Astrocyte of the spinal cord (primary cell): ENCODE measurements at regions not wholly inside any gene's neighbourhood (a gene's known extent, or its start where the extent isn't known, plus 50 kb on each side); places are given as distances from the start of the nearest gene placed in this dataset.

Source experiments
- DNase-seq: peaks from one replicate; pipeline ENCODE4 v3.0.0; 2011; ENCODE audit warnings: low read depth, low spot score
- H3K4me3 ChIP-seq: 2 replicates; pipeline ENCODE4 v1.5.1; 2011; ENCODE audit warnings: low read depth, mild to moderate bottlenecking, low read length, moderate library complexity
- in situ Hi-C: cut with HindIII; loops from 2 replicates; pipeline ENCODE4 v1.10.0; 2017; ENCODE audit warnings: low sequenced_read_pairs
- TF ChIP-seq, protein P1 (sequence below): IDR thresholded peaks from 2 replicates; pipeline ENCODE4 v1.5.1; 2012; ENCODE audit warnings: low read depth, mild to moderate bottlenecking, low read length, inconsistent platforms

- no peak overlapping the region for H3K4me3 ChIP-seq
- no peak for DNase-seq
- TF ChIP-seq, protein P1, sequence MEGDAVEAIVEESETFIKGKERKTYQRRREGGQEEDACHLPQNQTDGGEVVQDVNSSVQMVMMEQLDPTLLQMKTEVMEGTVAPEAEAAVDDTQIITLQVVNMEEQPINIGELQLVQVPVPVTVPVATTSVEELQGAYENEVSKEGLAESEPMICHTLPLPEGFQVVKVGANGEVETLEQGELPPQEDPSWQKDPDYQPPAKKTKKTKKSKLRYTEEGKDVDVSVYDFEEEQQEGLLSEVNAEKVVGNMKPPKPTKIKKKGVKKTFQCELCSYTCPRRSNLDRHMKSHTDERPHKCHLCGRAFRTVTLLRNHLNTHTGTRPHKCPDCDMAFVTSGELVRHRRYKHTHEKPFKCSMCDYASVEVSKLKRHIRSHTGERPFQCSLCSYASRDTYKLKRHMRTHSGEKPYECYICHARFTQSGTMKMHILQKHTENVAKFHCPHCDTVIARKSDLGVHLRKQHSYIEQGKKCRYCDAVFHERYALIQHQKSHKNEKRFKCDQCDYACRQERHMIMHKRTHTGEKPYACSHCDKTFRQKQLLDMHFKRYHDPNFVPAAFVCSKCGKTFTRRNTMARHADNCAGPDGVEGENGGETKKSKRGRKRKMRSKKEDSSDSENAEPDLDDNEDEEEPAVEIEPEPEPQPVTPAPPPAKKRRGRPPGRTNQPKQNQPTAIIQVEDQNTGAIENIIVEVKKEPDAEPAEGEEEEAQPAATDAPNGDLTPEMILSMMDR = no peak
- in situ Hi-C loops = no loop called here
These were observed 71.1 kb upstream of the VCX start for GRCh38 chrX:7771788-7772438.

DNA sequence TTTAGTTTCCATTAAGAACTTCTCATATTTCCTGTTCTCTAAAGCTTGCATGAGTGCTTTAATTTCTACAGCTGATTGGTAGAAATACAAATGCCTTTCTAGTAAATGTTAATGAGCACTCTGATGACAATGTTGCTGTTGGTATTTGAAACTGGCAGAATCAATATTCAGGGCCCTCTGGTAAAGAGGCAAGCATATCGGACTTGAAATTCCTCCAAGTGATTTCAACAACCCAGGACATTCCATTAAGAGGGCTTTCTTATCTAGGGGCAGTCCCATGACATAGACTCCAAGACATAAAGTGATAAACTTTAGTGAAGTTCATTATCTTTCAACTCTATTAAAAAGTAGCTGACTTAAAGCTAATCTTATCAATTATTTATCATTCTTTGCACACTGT is 83.1 kb upstream of the VCX start:
- in situ Hi-C loops = no loop called here

DNA sequence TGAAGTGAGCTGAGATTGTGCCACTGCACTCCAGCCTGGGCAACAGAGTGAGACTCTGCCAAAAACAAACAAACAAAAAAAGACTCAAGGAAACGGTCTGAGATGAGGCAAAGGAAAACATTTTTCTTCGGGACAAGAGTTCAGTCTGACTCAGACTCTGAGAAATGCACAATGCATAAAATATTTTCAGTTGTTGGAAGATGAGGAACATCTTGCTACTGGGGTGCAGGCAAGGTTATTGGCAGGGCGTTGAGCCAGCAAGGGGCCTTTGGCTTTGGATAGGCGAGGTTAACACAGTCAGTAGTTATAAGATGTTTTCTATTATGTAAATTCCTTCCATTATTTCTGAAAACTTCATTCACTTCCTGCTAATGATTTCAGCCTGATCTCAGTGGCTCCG is 96.1 kb upstream of the VCX start:
- peak; percentile 45 for DNase-seq
- no peak overlapping the region for H3K4me3 ChIP-seq
- TF ChIP-seq, protein P1 = no peak
- in situ Hi-C loops = no loop called here

More for the DNA sequence above, 83.1 kb upstream of the VCX start:
- H3K4me3 ChIP-seq = no peak overlapping the region
- no peak for DNase-seq
- TF ChIP-seq, protein P1 = no peak

- DNase-seq = no peak
- in situ Hi-C loops = no loop called here
- H3K4me3 ChIP-seq = no peak overlapping the region
- TF ChIP-seq, protein P1 = no peak
These were observed 112.9 kb upstream of the VCX start for GRCh38 chrX:7730071-7730470.

DNA sequence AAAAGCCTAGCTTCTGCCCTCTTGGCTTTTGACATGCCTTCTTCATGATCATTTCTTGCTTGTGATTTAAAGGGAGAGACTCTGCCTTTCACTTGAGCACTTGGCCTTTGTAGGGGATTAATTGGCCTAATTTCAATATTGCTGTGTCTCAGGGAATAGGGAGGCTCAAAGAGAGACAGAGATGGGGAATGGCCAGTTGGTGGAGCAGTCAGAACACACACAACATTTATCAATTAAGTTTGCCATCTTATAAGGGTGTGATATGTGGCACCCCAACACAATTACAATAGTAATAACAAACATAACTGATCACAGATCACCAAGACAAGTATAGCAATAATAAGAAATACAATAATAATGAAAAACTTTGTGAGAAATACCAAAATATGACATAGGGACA is 122.5 kb upstream of the VCX start:
- in situ Hi-C loops = no loop called here
- DNase-seq = no peak
- H3K4me3 ChIP-seq = no peak overlapping the region
- TF ChIP-seq, protein P1 = no peak

GRCh38 chrX:7714351-7714750 is 128.6 kb upstream of the VCX start:
- TF ChIP-seq, protein P1 = no peak
- in situ Hi-C loops = no loop called here
- no peak overlapping the region for H3K4me3 ChIP-seq
- no peak for DNase-seq

DNA sequence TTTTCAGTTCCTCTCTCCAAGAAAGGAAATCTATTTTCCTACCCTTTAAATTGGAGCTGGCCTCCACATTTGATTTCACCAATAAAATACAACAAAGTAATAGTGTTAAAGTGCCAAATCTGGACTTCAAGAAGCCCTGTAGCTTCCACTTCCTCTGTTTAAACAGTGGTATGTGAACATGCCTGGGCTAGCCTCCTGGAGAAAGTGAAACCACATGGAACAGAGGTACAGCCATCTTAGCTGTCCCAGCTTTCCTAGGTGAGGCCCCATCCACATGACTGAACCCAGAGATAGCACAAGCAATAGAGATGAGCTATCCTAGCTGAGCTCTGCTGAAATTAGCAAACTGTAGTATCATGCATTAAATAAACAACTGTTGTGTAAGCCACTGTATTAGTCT is 131.8 kb upstream of the VCX start:
- in situ Hi-C loops = no loop called here

More for the DNA sequence above, 131.8 kb upstream of the VCX start:
- no peak for DNase-seq
- no peak overlapping the region for H3K4me3 ChIP-seq
- TF ChIP-seq, protein P1 = no peak
